GM18861 (cell line): ENCODE measurements at regions not wholly inside any gene's neighbourhood (a gene's known extent, or its start where the extent isn't known, plus 50 kb on each side); places are given as distances from the start of the nearest gene placed in this dataset.

ENCODE experiments used
- ATAC-seq: cut with Tn5 transposase; IDR thresholded peaks from one replicate; pipeline ENCODE4 v1.9.1; 2021; ENCODE audit not compliant: unreplicated experiment

DNA sequence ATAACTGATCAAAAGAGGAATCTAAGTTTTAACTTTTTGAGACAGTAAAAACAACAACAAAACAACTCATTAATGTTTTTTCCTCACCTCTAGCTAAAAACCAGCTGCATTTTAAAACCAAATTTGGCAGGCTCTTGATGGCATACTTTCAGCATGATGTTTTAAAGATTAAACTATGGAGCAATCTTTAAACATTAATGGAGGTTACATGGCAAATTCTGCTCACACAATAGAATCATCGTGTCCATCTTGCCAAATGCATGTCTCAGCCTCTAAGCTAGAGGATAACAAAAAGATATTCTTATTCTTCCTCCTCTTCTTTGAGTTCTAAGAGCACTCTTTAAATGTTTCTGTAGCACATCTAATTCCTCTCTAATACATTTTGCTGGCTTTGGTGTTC, 579.8 kb upstream of the PKN2 start:
- no peak for ATAC-seq

DNA sequence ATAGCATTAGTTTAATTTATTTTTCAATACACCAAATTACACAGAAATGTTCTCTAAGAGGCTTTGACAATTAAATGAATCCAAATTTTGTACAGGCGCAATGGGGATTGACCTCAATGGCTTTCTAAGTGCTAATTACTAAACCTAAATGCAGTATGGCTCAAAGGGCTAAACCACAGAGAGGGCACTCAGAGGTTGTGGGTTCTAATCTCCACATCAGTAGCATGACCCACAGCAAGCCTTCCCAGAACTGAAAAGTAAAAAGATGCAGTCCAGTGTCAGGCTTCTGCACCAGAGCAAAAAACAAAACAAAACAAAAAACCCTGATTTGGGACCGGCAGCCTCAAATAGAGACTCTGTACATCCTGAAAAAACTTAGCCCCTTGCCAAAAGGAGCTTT, 579.2 kb upstream of the PKN2 start:
- no peak for ATAC-seq

DNA sequence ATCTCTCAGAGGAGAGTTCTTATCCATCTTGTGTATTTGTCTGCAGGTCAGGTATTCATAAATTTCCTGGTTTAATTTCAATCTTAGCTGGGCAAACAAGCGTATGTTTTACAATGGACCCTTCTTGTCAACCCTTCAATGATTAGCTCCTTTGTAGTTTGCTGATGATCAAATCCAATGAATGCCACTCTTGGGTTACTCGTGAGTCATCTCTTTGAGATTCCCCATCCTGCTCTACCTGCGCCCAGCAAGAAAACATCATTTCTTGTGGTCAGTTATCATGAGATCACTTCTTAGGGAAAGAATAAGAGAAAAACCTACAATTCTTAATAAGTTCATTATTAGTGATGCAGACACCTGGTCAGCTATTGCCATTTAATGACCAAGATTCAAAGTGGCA, 572.3 kb upstream of the PKN2 start:
- no peak for ATAC-seq

DNA sequence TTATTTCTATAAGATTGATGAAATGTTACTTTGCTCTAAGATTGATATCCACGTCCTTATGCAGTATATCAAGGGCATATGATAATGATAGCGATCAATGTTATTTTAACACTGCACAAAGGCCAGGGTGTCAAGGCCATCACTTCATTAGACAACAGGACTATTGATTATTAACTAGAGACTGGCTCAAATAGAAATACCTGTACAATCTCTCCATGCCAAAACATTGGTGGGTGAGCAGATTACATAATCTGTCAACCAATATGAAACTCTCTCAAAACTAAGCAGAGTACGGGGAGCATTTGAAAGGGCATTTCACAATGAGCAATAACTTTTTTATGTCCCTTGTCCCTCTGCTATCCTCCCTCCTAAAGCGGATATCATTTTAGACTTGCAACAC, 566.5 kb upstream of the PKN2 start:
- no peak for ATAC-seq

DNA sequence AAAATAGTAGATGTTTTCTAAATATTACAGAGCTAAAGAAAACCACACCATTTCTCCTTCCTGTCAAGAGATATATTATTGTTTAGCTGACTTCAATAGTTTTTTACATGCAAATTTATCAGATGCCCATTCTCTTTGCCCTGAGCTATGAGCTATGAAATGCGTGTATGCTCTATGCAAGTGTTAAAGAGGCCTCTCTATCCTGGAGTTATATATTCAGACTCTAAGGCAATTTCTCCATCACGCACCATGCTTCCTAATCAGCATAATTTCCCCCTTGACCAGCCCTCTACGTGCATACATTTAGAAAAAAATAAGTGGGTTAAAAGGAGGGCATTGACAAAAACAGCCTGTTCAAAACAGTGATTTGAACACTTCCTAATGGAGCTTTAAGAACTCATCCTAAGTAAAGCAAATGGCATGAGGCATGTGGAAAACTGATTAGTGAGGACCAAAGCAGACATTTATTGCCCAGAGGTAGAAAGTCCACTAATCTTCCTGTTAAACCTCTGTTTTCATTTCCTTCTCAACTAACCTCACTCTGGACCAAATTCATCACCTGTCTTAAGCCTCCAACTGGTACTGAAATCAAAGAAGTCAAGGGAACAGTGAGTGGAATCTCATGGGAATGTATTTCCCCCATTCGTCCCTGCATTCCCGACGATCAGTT, 565.8 kb upstream of the PKN2 start:
- no peak for ATAC-seq

GRCh38 chr1:88124614-88125013, 559.5 kb upstream of the PKN2 start:
- ATAC-seq: no peak

DNA sequence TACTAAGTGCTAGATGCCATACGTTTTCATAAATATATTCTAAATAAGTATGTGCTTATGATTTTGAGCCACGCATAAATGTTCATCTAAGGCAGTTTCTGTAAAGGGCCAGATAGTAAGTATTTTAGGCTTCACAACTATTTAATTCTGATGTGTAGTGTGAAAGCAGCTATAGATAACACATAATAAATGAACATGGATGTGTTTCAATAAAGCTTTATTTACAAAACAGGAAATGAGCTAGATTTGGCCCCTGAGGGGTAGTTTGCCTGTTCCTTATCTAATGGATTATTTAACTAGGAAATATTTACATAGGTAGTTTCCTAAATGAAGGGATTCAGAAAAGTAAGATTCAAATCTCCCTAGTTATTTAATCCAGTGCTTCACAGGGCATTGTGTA, 557.6 kb upstream of the PKN2 start:
- ATAC-seq: no peak

DNA sequence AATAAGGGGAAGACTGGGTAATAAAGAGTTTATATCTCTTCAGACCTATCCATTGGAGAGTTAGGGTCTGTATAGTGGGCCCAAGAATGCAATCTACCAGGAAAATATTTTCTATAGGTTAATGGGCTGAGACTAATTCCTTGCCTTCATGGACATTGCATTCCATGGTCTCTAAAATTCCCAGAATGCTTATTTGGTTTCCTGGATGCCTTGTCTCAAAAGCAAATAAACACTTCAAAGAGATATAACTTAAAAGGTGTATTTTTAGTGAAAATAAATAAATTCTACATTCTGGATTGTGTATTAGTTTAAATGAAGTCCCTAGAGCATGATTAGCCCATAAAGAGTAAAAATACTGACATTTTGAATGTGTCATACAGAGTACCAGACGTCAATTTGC, 550.1 kb upstream of the PKN2 start:
- ATAC-seq: no peak

GRCh38 chr1:88134983-88135921, 548.8 kb upstream of the PKN2 start:
- ATAC-seq: no peak

GRCh38 chr1:88139633-88140032, 544.4 kb upstream of the PKN2 start:
- ATAC-seq: no peak

- no peak for ATAC-seq
Observed at GRCh38 chr1:88140325-88140724, 543.7 kb upstream of the PKN2 start.

- peak; percentile 52 for ATAC-seq
Observed at GRCh38 chr1:88141499-88142074, 542.5 kb upstream of the PKN2 start.

GRCh38 chr1:88145752-88146151, 538.3 kb upstream of the PKN2 start:
- no peak for ATAC-seq

- no peak for ATAC-seq
Observed at GRCh38 chr1:88149686-88150085, 534.4 kb upstream of the PKN2 start.

DNA sequence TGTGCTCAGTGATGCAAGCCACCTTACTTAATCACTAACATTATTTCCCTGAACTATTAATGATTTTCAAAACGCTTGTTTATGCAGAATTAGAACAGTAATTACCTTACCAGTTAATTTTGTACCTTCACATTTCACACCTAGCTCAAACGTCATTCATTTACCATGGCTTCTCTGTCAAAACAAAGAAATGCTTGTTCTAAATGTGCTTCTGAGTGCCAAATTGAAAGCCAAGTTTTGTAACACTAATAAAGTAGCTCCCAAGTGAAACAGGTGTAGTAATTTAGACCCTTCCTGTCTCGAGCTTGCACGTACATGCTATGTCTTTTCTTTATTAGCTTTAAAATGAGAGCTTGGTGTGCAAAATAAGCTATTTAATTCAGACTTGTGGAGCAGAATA, 533.7 kb upstream of the PKN2 start:
- ATAC-seq: peak; percentile 83

DNA sequence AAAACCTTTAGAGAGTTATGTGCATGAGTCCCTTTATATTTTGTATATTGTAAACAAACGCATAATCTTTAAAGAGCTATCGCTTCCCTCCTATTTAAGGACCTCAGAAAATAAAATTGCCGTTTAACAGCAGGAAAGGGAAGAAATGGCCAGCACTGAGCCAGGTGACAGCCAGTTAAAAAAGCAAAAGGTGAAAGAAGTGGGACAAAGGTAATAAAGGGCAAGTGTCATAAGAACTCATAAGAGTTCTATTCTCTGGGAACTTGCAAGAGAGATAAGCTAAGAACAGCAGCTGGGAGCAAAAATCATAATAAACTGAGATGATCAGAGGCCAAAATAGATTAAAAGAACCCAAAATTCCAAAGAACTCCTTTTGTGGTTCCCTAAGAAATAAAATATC, 520.9 kb upstream of the PKN2 start:
- ATAC-seq: no peak

DNA sequence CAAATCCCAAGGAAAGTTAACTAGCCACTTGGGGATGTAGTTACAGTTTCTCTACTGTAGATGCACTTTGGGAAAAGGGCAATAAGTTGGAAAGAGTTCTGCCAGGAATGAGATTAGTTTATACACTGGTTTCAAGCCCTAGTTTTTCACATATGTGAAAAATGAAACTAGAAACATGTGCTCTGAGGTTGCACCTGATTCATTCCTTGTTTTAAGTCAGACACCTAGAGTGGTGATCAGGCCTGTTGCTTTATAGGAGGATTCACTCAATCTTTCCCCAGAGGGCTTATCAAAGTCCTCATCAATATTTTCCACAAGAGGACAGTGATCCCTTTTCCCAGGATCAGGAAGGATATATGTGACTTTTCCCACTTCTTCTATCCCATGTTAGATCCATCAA, 515.9 kb upstream of the PKN2 start:
- no peak for ATAC-seq

DNA sequence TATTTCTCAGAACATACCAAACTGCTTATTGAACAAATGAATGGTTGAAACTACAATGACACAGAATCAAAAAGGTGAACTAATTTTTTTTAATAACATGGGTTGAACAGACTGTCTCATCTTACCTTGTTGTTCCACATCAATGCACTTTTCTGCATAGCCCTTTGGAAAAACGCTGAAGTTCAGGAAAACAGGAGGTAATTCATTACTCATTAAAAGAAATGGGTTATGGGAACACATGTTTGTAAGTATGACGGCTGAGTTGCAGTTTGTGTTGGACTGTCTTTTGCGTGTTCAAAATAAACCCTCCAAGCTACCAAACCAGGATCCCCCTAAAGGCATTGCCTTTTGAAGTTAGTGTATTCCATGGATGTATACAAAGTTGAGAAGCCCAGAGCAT, 514.9 kb upstream of the PKN2 start:
- no peak for ATAC-seq

- peak; percentile 50 for ATAC-seq
Observed at GRCh38 chr1:88169939-88170338, 514.1 kb upstream of the PKN2 start.

DNA sequence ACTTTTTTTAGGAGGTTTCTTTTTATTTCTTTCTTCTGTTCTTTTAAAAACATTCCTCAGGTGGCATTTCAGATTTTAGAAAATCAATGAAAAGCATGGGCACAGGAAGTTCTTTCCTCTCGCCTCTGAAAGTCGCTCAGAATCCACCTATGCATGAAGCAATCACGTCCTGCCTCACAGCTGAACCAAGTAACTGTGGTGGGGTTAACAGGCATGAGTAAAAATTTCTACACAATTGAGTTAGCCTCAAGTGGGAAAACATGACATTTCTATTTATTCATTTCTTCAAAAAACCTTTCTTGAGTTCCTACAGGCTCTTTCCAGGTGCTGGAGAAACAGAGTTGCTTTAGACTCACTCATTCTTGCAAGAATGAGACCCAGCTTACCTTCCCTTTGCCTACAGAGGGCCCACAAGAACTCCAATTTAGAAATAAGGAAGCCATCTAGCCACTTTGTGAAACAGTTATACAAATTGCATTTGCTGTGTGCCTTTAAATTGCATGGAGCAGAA, 508.9 kb upstream of the PKN2 start:
- ATAC-seq: no peak

DNA sequence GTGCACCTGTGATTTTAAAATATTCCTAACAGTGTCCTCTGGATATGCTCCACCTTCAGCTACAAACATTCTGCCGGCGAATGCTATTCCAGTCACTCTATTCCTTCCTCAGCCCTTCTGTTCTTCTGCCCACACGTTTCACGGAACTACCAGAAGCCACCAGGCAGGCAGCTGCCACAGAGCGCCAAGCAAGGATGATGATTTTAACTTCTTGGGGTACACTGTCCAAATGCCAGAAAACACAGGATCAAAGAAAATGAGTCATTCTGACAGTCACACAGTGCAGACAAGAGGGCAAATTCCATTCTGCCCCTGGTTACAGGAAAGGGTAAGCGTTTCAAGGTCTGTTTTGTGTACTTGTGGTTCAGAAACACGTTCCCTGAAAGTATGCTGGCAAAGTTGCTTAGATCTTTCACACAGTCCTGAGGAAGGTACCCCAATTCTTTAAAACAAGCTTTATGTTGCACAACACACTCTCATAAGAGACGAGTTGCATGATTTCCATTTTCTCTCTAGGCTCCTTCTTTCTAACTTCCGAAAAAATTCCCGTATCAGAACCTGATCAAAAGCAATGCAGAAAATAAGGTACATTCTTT, 508.3 kb upstream of the PKN2 start:
- no peak for ATAC-seq

DNA sequence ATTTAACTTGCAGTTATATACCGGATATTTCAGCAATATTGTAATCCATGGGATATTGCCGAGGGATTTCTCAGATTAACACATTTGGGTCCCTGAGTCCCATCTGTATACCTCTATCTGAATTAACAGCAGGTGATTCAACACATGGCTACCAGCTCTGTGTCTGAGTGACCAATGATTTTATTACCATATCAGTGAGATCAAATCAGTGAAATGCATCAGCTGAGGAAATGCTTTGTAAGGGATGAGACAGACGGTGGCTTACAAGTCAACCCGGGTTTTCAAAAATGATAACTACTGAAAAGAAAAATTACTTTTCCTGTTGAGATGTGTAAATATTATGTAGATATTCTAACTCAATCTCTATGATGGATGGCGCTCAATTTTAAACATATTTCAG, 504.1 kb upstream of the PKN2 start:
- no peak for ATAC-seq
